Mesendoderm (in vitro differentiated cells): ENCODE measurements at regions not wholly inside any gene's neighbourhood (a gene's known extent, or its start where the extent isn't known, plus 50 kb on each side); places are given as distances from the start of the nearest gene placed in this dataset.

Experiments used
- DNase-seq: peaks from one replicate; pipeline ENCODE4 v3.0.0; 2013
- H2AK5ac ChIP-seq: 2 replicates; pipeline ENCODE4 v1.6.1; 2013; ENCODE audit warnings: low read length, inconsistent platforms
- H2BK120ac ChIP-seq: 2 replicates; pipeline ENCODE4 v1.6.1; 2013; ENCODE audit warnings: low read depth, mild to moderate bottlenecking, low read length, moderate library complexity, mixed read lengths
- H2BK15ac ChIP-seq: replicated peaks from 2 replicates; pipeline ENCODE4 v1.6.1; 2013; ENCODE audit warnings: low read depth, mild to moderate bottlenecking, moderate library complexity
- H2BK5ac ChIP-seq: 2 replicates; pipeline ENCODE4 v1.6.1; 2013; ENCODE audit warnings: low read length, inconsistent platforms
- H3K18ac ChIP-seq: 2 replicates; pipeline ENCODE4 v1.6.1; 2013; ENCODE audit warnings: mild to moderate bottlenecking, low read length, mixed read lengths
- H3K23ac ChIP-seq: one replicate; pipeline ENCODE4 v1.6.1; 2013; ENCODE audit warnings: low read length
- H3K27ac ChIP-seq: 2 replicates; pipeline ENCODE4 v1.5.1; 2013; ENCODE audit warnings: low read depth, mild to moderate bottlenecking, inconsistent platforms, low read length, moderate library complexity
- H3K27me3 ChIP-seq: 2 replicates; pipeline ENCODE4 v1.6.1; 2013; ENCODE audit warnings: low read length, control low read depth, mild to moderate bottlenecking, inconsistent platforms; ENCODE audit not compliant: insufficient read depth, poor library complexity
- H3K36me3 ChIP-seq: 2 replicates; pipeline ENCODE4 v1.6.1; 2013; ENCODE audit warnings: low read length, inconsistent platforms; ENCODE audit not compliant: control insufficient read depth, insufficient read depth
- H3K4ac ChIP-seq: one replicate; pipeline ENCODE4 v1.6.1; 2013; ENCODE audit warnings: low read depth, mild to moderate bottlenecking, low read length, moderate library complexity
- H3K4me1 ChIP-seq: 2 replicates; pipeline ENCODE4 v1.6.1; 2013; ENCODE audit warnings: low read depth, low read length, inconsistent platforms; ENCODE audit not compliant: control insufficient read depth
- H3K4me2 ChIP-seq: 2 replicates; pipeline ENCODE4 v1.6.1; 2013; ENCODE audit warnings: low read length
- H3K4me3 ChIP-seq: 2 replicates; pipeline ENCODE4 v1.5.1; 2013; ENCODE audit warnings: mild to moderate bottlenecking, low read length
- H3K56ac ChIP-seq: one replicate; pipeline ENCODE4 v1.6.1; 2013; ENCODE audit warnings: low read length
- H3K79me1 ChIP-seq: 2 replicates; pipeline ENCODE4 v1.6.1; 2013; ENCODE audit warnings: low read length, inconsistent platforms
- H3K79me2 ChIP-seq: 2 replicates; pipeline ENCODE4 v1.6.1; 2013; ENCODE audit warnings: mild to moderate bottlenecking, low read length; ENCODE audit not compliant: control insufficient read depth, insufficient read depth
- H3K9ac ChIP-seq: 2 replicates; pipeline ENCODE4 v1.6.1; 2013; ENCODE audit warnings: low read length, inconsistent platforms
- H4K5ac ChIP-seq: one replicate; pipeline ENCODE4 v1.6.1; 2013; ENCODE audit warnings: low read length
- H4K8ac ChIP-seq: one replicate; pipeline ENCODE4 v1.6.1; 2013; ENCODE audit warnings: low read depth, mild to moderate bottlenecking, control low read depth, low read length, moderate library complexity
- WGBS: extraction: QIAGEN DNeasy Blood & Tissue Kit; methylation state at CpG from one replicate; pipeline ENCODE4 v1.1.7; 2013; ENCODE audit warnings: low lambda C conversion rate, missing lambda C conversion rate; ENCODE audit not compliant: insufficient coverage; ENCODE audit errors: extremely low coverage; 5-methylcytosine and 5-hydroxymethylcytosine counted together

DNA sequence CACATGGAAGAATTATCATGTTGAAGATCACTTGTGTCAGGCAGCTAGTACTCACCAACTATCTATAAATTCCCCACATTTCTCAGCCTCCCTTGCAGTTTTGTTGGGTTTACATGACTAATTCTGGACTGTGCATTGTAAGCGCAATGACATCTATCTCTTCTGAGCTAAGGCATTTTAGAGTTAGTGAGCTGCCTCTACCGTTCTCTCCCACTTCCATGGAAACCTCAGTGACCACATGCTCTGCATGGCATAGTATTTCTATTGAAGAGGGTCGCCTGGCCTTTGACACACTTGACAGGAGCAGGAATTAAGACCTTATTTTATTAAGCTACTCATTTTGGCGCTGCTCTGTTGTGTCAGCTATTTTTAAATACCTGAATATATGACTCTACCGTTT lies 67.5 kb upstream of the NPY2R start:
- no peak overlapping the region for H3K4me2 ChIP-seq
- H2BK5ac ChIP-seq = no peak overlapping the region
- H3K27ac ChIP-seq = no peak overlapping the region
- H3K18ac ChIP-seq = no peak overlapping the region
- no peak overlapping the region for H3K23ac ChIP-seq
- H4K8ac ChIP-seq = no peak overlapping the region
- H3K4me1 ChIP-seq = no peaks in the 10 kb centered on the region
- no peaks in the 10 kb centered on the region for H3K79me1 ChIP-seq
- H2AK5ac ChIP-seq = no peak overlapping the region
- DNase-seq = no peak
- H3K9ac ChIP-seq = no peak overlapping the region
- no peak overlapping the region for H2BK120ac ChIP-seq
- no CpG with 5 or more reads among the region's 5 CpGs for WGBS
- H3K4ac ChIP-seq = no peak overlapping the region
- no peak overlapping the region for H4K5ac ChIP-seq
- H3K79me2 ChIP-seq = no peaks in the 10 kb centered on the region
- H3K36me3 ChIP-seq = no peaks in the 10 kb centered on the region
- no peak overlapping the region for H2BK15ac ChIP-seq
- H3K56ac ChIP-seq = no peak overlapping the region
- no peak overlapping the region for H3K4me3 ChIP-seq
- H3K27me3 ChIP-seq = no peaks in the 10 kb centered on the region

DNA sequence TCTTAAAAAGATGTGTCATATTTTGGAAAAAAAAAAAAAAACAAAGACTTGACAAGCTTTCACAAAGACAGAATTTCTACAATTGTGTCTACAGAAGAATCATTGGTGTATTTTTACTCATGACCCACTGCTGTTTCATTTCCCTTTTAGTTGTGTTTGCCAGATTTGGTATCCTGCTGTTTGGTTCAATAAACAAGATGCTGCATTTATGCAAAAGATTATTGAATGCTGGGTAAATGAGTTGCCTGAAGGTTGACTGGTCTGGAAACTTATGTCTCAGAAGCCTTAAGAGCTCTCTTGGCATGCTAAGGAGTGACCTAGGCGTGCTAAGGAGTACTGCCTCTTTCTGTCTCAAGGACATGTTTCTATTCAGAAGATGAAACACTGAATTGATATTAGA lies 64.9 kb upstream of the NPY2R start:
- Histone ChIP-seq H3K4me1 (no peaks in the 10 kb centered on the region), H2AK5ac (no peak overlapping the region), H3K79me2 (no peaks in the 10 kb centered on the region), H3K18ac (no peak overlapping the region), H4K8ac (no peak overlapping the region), H3K23ac (no peak overlapping the region), H3K4me3 (no peak overlapping the region), H3K4me2 (no peak overlapping the region), H2BK5ac (no peak overlapping the region), H2BK120ac (no peak overlapping the region), H3K36me3 (no peaks in the 10 kb centered on the region), H3K9ac (no peak overlapping the region), H3K27me3 (no peaks in the 10 kb centered on the region), H3K56ac (no peak overlapping the region), H3K4ac (no peak overlapping the region), H4K5ac (no peak overlapping the region), H2BK15ac (no peak overlapping the region), H3K79me1 (no peaks in the 10 kb centered on the region), H3K27ac (no peak overlapping the region)
- WGBS = no CpG with 5 or more reads among the region's 1 CpG
- DNase-seq = no peak
